GM12873 (cell line): ENCODE measurements at regions not wholly inside any gene's neighbourhood (a gene's known extent, or its start where the extent isn't known, plus 50 kb on each side); places are given as distances from the start of the nearest gene placed in this dataset.

Experiments
- CTCF ChIP-seq: IDR thresholded peaks from 2 replicates; pipeline ENCODE4 v1.5.1; 2012; ENCODE audit warnings: low read depth, mild to moderate bottlenecking, moderate library complexity, low read length, control low read depth; ENCODE audit not compliant: insufficient read depth; ENCODE audit errors: missing control alignments

GRCh38 chr9:99666571-99666970 lies 155.1 kb upstream of the NR4A3 start:
- TF ChIP-seq CTCF: no peak

GRCh38 chr9:99677281-99677680 lies 144.4 kb upstream of the NR4A3 start:
- TF ChIP-seq CTCF: no peak

DNA sequence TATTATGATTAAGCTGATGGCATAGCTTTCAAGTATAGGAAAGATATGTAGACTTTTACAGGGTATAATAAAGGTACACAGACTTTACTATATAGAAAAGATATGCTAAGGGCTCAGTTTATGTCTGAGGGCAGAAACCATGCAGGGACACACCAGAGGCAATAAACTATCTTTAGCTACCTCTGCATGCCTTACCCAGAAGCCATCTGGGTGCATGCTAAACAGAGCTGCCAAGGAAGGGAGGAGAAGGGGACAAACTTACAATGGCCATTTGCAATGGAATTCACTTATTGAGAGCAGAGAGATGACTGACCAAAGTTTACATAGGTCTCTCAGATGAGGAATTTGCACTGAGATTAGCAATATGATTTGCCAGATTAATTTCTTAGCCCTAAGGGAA lies 143.1 kb upstream of the NR4A3 start:
- TF ChIP-seq CTCF: no peak

DNA sequence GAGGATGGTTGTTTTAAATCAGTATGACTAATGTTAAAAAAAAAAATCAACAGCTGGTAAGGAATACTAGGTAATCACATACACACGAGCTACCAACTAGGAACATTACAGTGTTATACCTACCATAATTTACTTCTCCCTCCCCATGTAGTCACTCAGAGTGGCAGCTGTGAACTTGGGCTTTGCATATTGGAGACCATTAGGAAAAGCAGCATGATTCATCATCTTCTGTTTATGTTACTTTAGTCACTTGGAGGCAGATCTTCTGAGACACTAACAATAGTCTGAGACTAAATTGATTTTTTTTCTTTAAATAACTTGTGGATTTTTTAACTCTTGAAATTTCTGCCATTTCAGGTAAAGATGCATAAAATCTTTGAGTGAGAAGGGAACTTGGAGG lies 141.5 kb upstream of the NR4A3 start:
- TF ChIP-seq CTCF: no peak

DNA sequence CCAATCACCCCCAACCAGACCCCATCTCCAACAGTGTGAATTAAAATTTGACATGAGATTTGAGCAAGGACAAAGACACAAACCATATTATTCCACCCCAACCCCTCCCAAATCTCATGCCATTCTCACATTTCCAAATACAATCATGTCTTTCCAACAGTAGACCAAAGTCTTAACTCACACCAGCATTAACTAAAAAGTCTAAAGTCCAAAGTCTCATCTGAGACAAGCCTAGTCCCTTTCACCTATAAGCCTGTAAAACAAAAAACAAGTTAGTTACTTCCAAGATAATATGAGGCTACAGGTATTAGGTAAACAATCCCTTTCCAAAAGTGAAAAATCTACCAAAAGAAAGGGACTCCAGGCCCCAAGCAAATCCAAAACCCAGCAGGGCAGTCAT lies 140.6 kb upstream of the NR4A3 start:
- no peak for TF ChIP-seq CTCF

- no peak for TF ChIP-seq CTCF
These were observed 139.3 kb upstream of the NR4A3 start for GRCh38 chr9:99682378-99682777.

DNA sequence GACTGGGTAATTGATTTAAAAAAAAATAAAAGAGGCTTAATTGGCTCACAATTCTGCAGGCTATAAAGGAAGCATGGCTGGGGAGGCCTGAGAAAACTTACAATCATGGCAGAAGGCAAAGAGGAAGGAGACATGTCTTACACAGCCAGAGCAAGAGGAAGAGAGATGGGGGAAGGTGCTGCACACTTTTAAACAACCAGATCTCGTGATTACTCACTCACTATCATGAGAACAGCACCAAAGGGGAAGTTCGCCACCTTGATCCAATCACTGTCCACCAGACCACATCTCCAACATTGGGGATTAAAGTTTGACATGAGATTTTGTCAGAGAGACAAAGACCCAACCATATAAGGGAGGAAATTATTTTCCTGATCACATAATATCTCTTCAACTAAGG lies 138.8 kb upstream of the NR4A3 start:
- no peak for TF ChIP-seq CTCF

DNA sequence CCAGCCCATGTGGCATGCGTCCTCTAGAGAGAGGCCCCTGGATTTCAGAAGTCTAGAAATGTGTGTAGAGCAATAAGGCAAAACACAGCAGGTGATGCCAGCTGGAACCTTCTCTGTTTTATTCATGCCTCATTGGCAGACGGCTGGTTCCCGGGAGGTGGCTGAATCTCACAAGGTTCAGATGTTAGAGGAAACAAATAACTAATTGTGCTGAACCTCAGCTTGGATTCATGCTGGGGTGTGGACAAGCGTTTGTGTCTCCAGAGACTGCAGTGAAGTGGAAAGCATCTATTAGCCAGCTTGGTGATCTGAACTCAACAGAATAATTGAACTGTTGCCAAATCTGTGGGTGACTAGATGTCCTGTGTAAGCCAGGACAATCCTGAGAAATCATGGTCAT lies 131.1 kb upstream of the NR4A3 start:
- no peak for TF ChIP-seq CTCF
